GM19467 (cell line): ENCODE measurements at regions not wholly inside any gene's neighbourhood (a gene's known extent, or its start where the extent isn't known, plus 50 kb on each side); places are given as distances from the start of the nearest gene placed in this dataset.

Source experiments
- ATAC-seq: cut with Tn5 transposase; IDR thresholded peaks from one replicate; pipeline ENCODE4 v1.9.1; 2021; ENCODE audit warnings: mild to moderate bottlenecking, moderate library complexity; ENCODE audit not compliant: unreplicated experiment

DNA sequence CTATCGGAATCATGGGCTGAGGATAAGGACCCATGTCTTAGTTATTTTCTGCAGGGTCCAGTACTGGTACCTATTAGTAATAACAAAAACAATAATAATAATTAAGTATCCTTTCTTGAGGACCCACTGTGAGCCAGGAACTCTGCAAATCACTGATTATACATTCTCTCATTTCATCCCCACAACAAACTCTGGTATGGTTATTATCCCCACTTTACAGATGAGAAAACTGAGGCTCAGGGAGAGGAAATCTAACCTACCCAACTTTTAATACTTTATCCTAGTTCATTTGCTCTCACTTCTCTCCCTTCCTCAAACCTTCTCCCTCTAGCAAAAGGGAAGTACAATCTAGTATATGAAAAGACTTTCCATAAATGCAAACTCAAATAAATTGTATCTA, 528.4 kb upstream of the PROK2 start:
- no peak for ATAC-seq

DNA sequence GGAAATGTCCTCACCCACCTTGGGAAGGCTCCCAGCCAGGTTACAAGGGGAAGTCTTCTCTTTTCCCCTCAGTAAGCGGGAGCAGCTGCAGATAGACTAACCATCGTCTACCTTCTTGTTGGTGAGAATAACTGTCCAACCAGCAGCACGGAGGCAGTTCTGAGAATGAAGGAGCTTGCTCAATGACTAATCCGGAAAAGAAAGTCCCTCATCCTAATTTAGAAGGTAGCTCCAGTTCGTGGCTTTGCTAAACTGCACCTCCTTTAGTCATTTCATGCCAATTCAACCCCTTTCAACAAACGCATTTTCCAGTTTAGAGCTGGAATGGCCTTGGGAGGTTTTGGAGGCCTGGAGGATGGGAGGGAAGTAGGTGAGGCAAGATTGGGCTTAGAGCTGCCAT, 527.4 kb upstream of the PROK2 start:
- no peak for ATAC-seq

DNA sequence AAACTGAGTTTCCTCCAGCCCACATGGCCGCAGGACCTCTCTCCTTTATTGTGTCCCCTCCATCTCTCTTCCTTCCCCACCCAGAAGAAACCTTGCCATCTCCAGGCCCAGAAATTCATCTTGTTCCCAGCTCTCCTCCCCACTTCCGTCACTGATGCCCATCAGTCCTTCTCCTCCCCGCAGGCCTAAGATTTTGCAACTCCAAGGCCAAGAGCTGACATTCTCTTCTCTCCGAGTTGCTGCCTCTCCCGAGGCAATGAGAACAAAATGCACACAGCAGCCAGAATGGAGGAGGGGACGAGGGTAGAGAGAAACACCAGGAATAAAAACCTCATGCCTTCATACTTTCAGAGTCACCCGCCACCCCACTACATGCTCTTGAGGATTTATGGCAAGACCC, 526.5 kb upstream of the PROK2 start:
- ATAC-seq: no peak

DNA sequence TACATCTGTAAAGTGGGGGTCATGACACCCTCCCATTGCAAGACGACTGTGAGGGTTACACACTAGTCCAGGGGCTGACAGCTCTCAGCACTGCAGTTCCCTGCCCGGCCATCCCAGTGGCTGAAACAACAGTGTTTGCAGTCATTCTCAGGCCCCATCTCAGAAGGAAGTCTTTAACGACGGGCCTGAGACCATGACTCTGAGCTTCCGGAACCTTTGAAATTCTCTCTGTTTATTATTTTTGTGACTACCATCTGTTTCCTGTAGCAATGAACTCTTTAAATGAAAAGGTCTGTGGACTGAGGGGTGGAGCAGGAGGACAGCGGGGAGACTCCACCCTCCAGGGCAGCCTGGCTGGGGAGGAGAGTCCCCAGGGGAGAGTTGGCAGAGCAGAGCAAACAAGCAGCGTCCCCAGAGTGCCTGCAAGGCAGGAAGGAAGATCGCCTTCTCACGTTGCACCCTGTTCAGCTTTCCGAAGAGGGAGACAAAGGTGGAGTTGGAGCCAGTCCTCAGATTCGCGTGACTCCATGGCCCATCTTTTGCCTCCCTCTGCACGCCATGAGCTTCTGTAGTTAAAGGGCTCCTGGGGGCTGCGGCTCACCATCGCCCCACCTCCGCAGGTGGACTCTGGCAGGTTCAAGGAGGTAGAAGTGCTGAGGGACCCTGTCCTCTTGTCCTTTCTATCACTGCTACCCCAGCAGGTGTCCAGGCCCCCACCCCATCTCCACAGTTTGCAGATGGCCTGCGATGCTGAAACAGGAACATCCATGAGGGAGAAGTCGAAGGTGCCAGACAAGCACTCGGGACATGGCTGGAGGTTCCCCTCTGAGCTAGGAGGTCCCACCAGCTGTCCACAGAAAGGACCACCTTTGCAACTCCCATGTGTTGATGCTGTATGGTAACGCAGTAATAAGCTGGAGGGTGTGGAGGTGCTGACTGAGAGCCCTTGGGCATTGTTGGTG, 525.8 kb upstream of the PROK2 start:
- ATAC-seq: peak; percentile 98

DNA sequence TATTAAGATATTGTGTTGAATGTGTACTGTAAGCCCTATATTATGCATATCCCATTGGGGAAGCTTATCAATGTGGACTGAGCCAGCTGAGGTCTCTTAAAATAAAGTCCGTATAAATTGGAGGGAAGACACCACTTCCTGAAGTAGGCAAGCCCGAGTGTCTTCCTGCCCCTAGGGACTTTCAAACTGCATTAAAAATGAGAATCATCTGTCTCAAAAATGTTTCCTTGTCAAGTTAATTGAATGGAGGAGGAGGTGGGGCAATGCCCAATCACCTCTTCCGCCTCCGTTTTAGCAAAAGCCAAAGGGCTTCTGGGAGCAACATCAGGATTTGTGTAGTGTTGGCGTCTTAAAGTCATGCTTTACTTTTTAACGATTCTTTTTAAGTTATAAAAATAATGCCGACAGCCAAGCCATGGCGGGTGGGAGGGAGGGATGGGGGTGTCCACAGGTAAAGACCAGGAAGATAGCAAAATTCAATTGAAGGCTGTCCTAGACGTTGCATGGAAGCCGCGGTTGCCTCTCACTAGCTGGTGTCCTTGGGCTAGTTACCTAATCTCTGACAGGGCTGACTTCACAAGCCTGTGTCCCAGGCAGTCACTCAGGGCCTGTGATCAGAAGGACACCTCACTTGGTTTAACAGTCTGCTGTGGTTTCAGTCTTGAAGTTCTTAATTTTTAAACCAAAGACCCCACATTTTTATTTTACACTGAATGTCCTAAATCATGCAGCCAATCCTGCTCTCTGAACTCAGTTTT, 524.9 kb upstream of the PROK2 start:
- no peak for ATAC-seq

DNA sequence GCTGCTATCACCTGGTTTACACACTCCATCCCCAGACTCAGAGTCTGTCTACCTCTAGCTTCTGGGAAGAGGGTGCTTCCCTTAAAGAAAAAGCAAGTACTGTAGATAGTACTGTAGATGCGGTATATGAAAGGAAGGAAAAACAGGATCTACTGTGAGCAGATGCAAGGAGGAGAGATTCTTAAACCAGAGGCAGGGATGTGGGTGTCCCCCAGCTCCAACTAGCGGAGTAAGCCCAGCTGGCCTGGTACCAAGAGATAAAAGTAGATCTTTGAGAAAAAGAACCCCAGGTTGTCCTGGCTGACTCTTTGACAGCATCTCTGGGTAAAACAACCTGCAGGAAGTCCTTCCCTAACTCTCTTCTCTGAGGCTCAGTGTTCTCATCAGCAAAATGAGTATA, 523.7 kb upstream of the PROK2 start:
- ATAC-seq: no peak

DNA sequence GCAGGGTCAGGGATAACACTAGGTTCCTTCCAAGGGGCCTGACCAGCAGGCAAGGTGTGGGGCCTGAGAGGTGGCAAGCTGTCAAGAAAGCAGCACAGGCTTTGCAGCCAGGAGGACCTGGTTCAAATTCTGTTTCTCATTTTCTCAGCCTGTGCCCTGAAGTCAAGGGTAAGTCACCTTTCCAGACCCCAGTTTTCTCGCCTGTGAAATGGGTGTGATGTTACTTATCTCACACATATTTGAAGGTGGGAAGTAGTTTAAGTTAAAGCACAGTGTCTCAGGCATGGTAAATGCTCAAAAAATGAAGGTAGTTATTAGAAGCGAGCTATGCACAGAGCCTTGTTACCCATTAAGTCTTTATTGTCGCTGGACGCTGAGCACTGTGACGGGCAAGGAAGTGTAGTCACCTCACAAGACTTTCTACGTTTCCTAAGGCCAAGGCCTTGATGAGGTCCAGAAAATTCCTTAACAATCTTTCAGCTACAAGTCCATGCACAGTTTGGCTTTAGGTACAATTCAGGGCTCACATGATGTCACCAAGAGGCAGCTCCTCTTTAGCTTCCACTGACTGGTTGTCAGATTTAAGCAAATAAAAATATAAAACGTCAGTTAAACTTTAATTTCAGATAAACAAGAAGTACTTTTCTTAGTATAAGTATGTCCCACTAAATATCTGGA, 522.6 kb upstream of the PROK2 start:
- ATAC-seq: no peak

DNA sequence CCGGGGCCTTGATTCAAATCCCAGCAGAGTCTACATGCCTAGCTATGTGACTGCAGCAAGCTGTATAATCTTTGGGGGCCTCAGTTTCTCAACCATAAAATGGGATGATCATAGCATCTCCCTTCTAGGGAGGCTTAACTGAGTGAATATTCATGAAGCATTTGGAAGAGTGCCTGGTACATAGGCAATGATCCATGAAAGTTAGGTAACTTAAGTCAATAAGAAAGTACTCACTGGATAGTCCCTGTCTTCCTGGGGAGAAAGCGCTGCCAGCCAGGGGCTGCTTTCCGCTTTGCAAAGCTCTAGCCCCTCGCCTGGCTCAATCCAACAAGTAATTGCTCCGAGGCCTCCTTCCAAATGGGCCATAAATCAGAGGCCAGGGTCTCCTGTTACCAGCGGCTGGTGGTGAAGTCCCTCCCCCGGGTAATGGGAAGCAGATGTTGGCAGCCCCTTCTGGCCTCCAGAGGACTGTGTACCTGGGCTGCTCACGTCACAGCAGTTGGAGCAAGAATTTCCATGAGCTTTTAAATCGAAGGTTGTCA, 521.9 kb upstream of the PROK2 start:
- no peak for ATAC-seq

DNA sequence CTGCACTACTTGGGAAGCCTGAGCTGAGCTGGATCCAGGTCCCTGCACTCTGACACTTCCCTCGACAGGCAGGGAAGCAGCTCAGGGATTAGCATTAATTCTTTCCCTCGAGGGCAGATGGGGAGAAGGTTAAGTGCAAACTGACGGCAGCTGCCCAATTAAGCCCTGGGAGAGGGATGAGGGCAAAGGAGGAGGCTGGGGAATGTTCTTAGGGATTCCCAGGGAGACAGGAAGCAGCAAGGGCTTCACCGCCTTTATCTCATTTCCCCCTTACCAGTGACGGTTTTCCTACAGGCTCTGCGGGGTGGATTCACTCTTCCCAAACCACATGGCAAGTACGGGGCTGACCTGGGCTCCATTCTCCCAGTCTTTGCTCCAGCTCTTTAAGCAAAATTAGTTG, 519.0 kb upstream of the PROK2 start:
- no peak for ATAC-seq

DNA sequence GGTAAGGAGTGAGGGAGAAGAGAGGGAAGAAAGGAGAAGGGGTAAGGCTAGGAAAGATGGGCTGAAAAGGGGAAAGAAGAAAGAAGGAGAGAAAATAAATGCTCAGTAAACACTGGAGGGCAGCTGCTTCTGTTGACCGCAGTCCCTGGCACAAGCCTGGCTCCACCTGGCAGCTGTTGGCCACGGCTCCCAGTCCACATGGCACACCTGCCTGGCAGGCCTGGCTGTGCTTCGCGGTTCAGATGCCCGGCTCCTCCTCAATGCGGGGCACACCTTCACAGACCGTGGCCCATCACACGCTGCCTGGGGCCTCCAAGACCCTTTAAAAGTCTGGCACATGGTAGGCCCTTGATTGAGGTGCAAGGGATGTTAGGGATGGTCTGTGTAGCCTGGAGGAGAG, 516.8 kb upstream of the PROK2 start:
- no peak for ATAC-seq

DNA sequence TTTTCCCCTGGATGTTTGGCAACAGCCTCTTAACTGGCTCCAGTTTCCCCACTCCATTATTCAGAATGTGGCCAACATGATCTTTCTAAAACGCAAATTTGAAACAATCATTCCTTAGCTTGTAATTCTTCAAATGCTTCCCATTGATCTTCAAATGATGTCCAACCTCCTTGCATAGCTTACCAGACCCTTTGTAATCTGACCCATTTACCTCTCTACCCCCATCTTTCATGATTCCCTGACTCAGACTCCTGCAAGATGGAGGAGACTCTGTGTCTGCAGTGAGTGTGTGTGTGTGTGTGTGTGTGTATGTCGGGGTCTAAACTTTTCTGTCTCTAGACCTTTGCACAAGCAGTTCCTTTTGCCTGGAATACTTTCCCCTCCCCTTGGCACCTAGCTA, 515.7 kb upstream of the PROK2 start:
- no peak for ATAC-seq

DNA sequence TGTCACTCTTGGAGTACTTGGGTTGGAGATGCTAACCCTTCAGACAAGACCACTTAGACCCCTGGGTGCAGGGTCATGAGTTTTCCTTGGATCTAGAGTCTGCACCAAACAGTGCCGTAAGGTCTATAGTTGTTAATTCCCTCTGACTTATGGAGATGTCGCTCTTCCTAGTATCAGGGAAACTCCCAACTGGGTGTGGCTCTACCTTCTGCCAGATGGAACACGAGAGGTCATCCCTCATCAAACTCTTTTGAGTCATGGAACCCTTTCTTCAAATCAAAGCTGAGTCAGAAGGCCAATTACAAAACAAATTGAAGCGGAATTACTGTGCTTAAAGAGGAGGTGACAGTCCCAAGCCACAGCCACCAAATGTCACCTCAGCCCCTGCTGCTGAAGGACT, 514.9 kb upstream of the PROK2 start:
- ATAC-seq: no peak

DNA sequence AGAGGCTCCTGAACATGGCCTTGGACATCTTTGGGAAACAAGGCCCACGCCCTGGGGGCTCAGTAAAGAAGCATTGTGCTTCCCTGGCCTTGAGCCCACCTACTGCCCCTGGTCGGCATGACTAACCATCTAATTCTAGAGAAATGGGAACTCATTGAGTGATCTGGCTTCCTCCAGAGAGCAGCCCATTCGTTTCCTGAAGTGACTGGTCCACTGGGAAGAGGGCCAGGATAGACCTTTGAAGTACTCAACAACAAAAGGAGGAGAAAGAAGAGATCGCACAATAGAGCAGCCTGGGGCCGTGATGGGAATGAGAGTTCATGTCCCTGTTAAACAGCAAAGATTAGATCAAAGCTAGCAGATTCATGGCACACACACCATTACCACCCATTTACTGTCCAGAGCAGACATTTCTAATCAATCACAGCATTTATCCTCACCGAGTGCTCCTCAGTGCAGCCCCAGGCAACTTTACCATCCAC, 514.4 kb upstream of the PROK2 start:
- ATAC-seq: no peak

DNA sequence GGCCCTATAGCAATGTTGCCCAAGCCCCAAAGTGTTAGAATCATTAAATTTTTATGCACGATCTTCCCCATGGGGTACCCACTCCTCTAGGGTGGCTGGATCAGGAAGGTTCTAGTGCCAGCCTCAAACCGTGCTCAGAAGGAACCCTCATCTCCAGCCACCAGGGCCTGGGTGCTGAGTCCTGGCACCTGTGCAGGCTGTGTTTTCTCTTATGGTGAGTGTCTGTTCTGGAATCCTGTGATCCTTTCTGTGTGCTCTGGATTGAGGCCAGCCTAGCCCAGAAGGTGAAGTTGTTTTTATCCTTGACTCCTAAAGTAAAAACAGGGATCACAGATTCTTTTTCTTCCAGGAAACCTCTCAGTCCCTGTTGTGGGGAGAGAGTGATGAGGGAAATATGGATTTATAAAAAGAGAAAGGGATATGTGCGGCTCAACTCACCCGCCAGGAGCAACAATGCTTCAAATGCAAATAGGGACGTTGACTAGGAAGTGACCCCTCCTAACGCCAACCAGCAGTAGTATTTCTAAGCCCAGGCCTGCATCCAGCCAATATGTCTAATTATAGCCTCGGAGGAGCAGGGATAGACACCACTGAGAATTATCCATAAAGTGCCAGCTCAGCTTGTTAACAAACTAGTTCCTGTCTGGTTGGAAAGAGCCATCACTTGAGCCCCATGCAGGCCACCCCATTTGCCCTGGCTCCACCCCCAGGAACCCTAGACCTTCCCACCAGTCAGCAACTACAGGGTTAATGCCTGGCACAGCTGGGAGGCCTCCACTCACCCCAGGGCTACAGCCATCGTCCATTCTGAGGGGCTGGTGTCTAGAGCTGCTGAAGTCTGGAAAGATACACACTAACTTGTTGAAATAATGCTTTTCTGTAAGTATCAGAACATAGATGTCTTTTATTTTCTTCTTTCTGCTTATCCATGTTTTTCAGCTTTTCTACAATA, 513.5 kb upstream of the PROK2 start:
- ATAC-seq: no peak

DNA sequence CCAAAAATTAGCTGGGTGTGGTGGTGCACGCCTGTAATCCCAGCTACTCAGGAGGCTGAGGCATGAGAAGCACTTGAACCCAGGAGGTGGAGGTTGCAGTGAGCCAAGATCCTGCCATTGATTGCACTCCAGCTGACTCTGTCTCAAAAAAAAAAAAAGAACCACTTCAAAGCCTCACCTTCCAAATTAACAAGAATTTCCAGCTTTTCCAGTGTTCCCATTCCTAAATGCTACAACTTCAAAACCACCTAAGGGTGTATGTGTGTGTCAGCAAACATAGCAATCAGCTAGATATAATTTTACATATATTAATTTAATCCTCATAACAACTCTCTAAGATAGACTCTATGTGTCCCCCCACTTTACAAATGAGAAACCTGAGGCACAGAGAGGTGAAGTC, 512.5 kb upstream of the PROK2 start:
- no peak for ATAC-seq

DNA sequence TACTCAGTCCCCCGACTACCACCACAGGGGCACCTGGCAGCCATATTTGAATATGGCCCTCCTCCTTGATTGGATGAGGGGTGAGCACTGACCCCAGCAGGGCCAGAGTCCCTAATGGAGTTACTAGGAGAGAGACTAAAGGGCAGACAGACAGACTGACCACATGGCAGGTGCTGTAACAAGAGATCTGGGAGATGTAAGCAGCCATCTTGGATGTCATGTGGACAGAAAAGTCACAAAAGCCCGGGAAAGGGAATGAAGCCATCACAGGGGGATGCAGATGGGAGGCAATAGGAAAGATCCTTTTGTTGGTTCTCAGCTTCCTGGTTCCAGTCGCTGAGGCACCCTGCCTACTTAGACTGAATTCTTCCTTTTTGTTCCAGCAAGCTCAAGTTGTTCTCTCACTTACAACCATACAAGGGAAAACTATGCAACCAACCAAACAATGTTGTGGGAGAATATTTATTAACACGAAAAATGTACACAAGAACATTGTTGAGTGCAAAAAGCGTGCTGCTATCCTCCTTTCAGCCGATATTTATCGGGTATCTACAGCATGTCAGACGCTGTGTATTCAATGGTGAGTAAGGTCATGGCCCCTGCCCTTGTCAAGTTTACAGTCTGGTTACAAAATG, 511.6 kb upstream of the PROK2 start:
- ATAC-seq: no peak

DNA sequence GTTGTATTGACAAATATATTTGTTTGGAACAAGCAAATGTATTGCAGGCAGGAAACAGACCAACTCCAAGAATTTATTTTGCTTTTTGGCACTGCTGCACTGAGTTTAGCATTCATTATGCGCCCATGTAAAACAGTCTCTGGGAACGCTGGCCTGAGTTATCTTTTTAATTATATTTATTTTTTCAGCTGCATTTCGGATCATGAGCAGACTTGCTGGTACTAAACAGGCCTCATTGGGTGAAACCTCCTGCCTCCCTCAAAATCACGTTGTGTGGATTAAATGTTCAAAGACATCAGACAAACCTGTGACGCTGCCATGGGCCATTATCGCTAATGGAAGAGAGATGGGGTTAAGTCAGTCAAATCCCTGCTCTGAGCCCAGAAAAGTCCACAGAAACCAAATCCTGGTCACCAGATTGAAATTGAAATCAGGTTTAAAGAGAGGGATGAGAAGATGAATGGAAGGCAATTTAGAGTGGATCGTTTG, 511.1 kb upstream of the PROK2 start:
- no peak for ATAC-seq

DNA sequence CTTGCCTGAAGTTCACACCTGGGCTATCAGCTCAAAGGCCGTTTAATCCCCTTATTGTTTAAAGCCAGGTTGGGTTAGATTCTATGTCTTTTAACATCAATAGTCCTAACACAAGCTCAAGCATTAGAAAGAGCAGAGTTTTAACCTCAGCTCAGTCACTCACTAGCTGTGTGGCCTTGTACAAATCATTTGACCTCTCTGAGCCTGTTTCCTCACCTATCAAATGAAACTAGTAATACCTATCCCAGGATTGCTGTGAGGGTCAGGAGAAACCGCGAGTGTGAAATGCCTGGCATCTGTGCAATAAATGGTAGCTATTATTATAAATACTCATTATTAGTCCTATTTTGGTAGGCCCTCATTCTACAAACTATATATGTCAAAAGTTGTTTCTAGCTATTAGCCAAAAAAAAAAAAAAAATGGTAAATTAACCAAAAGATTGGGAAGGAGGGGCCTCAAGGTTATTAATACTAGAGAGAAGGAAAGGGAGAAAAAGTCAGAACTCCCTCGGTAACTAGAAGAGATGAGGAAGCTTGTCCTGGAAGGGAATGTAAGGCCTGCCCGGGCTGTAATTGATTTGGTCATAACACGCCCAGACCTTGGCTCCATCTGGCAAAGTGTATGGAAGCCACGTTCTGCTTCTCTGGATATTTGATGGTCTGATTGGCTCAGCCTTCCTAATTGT, 510.5 kb upstream of the PROK2 start:
- no peak for ATAC-seq
